Sigmoid colon (tissue), 4 donors: ENCODE measurements at regions not wholly inside any gene's neighbourhood (a gene's known extent, or its start where the extent isn't known, plus 50 kb on each side); places are given as distances from the start of the nearest gene placed in this dataset.
A peak's percentile ranks its signal among the peaks of the same experiment; 100 is the strongest.

ENCODE experiments used
- CTCF ChIP-seq, 4 experiments: fragments of 450-650 bp in 3 of 4; fragments of 200-600 bp in 1 of 4; IDR thresholded peaks; one replicate each; pipeline ENCODE4 v1.5.1; 2016 to 2019; ENCODE audit warnings: antibody characterized with exemption in 4 of 4, mild to moderate bottlenecking in 3 of 4, moderate library complexity in 2 of 4
- POLR2A ChIP-seq, 2 donors: fragments of 450-650 bp; IDR thresholded peaks; one replicate each; pipeline ENCODE4 v1.6.1; 2016; ENCODE audit warnings: antibody characterized with exemption in 2 of 2, mild to moderate bottlenecking in 2 of 2, moderate library complexity in 2 of 2
- POLR2AphosphoS5 ChIP-seq, 4 donors: sonication (generic); formaldehyde crosslinking; IDR thresholded peaks; one replicate each; pipeline ENCODE4 v1.6.1; 2017; ENCODE audit warnings: antibody characterized with exemption in 4 of 4

- TF ChIP-seq CTCF (IDR thresholded peaks at IDR 0.05) (no peak), POLR2AphosphoS5 (IDR thresholded peaks at IDR 0.05) (peak in 1 of 4 donors; percentile 39), POLR2A (IDR thresholded peaks at IDR 0.05) (no peak)
Measured at GRCh38 chr2:128734521-128735295, 416.0 kb upstream of the HS6ST1 start.
